Ectodermal cell (in vitro differentiated cells): ENCODE measurements at regions not wholly inside any gene's neighbourhood (a gene's known extent, or its start where the extent isn't known, plus 50 kb on each side); places are given as distances from the start of the nearest gene placed in this dataset.

Experiments used
- H3K27ac ChIP-seq: 2 replicates; pipeline ENCODE4 v1.7.0; 2013; ENCODE audit warnings: mild to moderate bottlenecking, low read depth, low read length; ENCODE audit not compliant: insufficient read depth, poor library complexity, severe bottlenecking
- H3K27me3 ChIP-seq: 2 replicates; pipeline ENCODE4 v1.7.0; 2013; ENCODE audit warnings: mild to moderate bottlenecking, low read length; ENCODE audit not compliant: insufficient read depth, control insufficient read depth, poor library complexity, severe bottlenecking
- H3K36me3 ChIP-seq: one replicate; pipeline ENCODE4 v1.7.0; 2013; ENCODE audit warnings: low read length; ENCODE audit not compliant: control insufficient read depth, insufficient read depth
- H3K4me1 ChIP-seq: one replicate; pipeline ENCODE4 v1.7.0; 2013; ENCODE audit warnings: low read length; ENCODE audit not compliant: control insufficient read depth, insufficient read depth
- H3K4me3 ChIP-seq: 2 replicates; pipeline ENCODE4 v1.7.0; 2013; ENCODE audit warnings: low read depth, low read length, control low read depth; ENCODE audit not compliant: insufficient read depth
- H3K9me3 ChIP-seq: 2 replicates; pipeline ENCODE4 v1.7.0; 2013; ENCODE audit warnings: mild to moderate bottlenecking, low read length, moderate library complexity; ENCODE audit not compliant: control insufficient read depth
- WGBS, 2 experiments: methylation state at CpG; one replicate each; pipeline ENCODE4 v1.1.7; 2013; ENCODE audit warnings: missing lambda C conversion rate in 2 of 2; 5-methylcytosine and 5-hydroxymethylcytosine counted together

DNA sequence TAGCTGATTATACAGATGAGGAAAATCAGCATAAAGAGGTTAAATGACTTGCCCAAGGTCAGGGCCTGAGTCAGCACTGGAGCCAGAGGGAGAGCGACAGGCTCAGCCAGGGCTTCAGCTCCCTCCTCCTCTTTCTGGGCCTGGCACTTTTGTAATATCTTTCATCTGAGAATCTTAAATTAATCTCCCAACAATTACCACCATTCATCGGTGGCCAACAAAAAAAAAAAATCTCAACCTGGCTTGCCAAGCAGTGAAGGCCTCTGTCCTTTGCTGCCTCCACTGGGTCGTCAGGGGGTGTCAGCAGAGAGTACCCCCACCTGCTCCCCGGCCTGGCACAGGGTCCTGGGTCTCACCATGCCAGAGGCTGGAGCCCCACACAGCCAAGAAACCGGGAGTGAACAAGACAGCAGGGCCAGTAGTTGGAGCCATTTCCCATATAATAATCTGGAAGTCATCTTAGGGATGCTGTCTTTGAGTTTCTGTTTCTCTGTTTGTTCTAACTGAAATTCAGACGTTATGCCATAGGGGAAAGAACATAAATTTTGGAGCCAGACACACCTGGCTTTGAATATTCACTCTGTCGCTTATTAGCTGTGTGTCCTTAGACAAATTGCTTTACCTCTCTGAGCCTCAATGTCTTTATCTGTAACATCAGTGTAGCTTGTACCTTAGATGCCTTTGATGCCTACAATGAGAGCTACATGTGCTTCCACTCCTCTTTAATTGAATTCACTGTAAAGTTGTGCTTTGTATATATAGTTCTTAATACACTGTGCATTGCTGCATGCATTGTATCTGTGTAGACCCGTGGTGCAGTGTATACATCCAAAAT is 299.9 kb upstream of the MSX2 start:
- 81 to 84% methylated on average over 8 of the region's 8 CpGs for WGBS, 2 experiments

DNA sequence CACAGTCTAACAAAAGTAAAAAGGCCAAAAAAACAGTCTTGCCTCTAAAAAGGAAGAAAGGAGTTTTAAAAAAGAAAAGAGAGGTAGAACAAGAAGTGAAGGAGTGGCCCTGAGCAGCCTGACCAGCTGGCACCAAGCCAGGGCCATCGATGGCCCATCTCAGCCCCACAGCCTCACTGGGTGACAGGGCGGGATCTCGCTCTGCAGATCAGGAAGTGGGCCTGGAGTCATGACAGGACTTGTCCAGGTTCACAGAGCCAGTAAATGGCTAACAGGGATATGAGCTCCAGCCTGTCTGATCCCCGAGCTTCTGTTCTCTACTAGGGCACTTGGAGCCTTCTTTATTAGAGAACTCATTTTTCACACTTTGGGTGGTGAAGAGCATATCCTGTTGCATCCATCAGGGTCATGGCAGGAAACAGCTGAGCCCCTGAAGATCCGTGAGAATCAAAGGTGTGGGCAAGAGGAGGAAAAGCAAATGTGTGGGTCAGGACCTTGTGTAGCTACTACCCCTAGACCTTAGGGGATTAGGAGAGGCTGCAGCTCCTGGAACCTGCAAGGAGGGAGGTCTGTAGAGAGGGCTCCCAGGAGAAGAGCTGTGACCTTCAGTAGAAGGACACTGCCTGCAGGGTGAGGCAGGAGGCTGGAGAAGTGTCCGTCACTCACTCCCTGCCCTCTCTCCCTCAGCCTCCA is 299.0 kb upstream of the MSX2 start:
- H3K9me3 ChIP-seq = no peaks in the 10 kb centered on the region
- no peaks in the 10 kb centered on the region for H3K36me3 ChIP-seq
- H3K4me1 ChIP-seq = peaks cover 11% of the 10 kb centered on the region
- H3K27ac ChIP-seq = no peak overlapping the region
- no peak overlapping the region for H3K4me3 ChIP-seq
- no peaks in the 10 kb centered on the region for H3K27me3 ChIP-seq
- WGBS, 2 experiments = 82 to 84% methylated on average over 6 of the region's 6 CpGs

More for the DNA sequence above, 299.9 kb upstream of the MSX2 start:
- peaks cover 11% of the 10 kb centered on the region for H3K4me1 ChIP-seq
- no peaks in the 10 kb centered on the region for H3K9me3 ChIP-seq
- H3K4me3 ChIP-seq = no peak overlapping the region
- H3K27me3 ChIP-seq = no peaks in the 10 kb centered on the region
- H3K36me3 ChIP-seq = no peaks in the 10 kb centered on the region
- H3K27ac ChIP-seq = no peak overlapping the region

DNA sequence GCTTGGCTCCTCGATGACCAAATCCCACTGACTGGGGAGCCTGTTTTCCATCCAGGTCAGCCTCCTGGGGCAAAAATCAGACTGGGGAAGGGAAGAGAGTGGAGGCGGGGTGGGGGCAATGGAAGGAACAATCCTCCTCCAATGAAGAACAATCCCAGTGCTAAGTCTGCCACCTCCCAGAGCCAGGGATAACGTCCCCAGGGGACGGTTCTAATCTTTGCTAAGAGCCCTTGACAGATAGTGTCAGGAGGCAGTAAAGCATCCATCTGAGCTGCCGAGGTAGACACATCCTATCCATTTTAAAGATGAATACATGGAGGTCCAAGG is 298.5 kb upstream of the MSX2 start:
- H3K27me3 ChIP-seq = no peaks in the 10 kb centered on the region
- 70 to 77% methylated on average over 5 of the region's 5 CpGs for WGBS, 2 experiments
- no peaks in the 10 kb centered on the region for H3K36me3 ChIP-seq
- peaks cover 11% of the 10 kb centered on the region for H3K4me1 ChIP-seq
- no peaks in the 10 kb centered on the region for H3K9me3 ChIP-seq
- no peak overlapping the region for H3K27ac ChIP-seq
- H3K4me3 ChIP-seq = no peak overlapping the region

DNA sequence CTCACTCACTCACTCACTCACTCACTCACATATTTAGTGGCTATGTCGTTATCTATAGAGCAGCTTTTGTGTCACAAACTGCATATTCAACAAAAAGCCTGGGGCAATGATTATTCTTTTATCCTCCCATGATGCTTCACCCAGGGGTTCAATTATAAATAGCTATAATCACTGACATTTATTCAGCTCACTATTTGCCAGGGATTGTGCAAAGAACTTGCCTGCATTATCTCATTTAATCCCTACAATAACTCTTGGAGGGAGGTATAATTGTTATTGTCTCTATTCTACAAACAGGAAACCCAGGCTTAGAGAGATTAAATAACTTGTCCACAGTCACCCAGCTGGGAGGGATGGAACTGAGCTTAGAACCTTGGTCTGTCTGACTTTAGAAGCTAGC is 298.0 kb upstream of the MSX2 start:
- Histone ChIP-seq H3K4me3 (no peak overlapping the region), H3K27ac (no peak overlapping the region), H3K4me1 (peaks cover 11% of the 10 kb centered on the region), H3K27me3 (no peaks in the 10 kb centered on the region), H3K9me3 (no peaks in the 10 kb centered on the region), H3K36me3 (no peaks in the 10 kb centered on the region)
- WGBS, 2 experiments = 94 to 97% methylated on average over 1 of the region's 1 CpG

DNA sequence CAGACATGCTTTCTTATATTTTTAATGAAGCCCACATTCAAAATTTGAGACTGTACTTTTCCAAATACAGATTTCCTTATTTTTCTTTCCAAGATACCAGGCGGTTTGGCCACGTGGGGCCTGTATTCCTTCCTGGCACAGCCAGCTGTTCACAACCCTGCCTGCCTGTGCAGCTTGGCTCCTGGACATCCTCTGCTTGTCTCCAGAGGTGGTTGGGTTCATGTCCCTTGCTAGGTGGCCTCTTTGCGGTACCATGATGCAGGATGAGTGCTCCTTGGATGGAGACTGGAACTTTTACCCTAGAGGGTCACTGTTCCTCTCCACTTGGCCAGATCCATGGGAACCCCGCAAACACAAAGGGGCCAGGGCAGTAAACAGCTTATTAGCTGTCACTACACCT is 297.5 kb upstream of the MSX2 start:
- Histone ChIP-seq H3K4me3 (no peak overlapping the region), H3K27ac (no peak overlapping the region), H3K36me3 (no peaks in the 10 kb centered on the region), H3K4me1 (peaks cover 11% of the 10 kb centered on the region), H3K9me3 (no peaks in the 10 kb centered on the region), H3K27me3 (no peaks in the 10 kb centered on the region)
- 96 to 97% methylated on average over 4 of the region's 4 CpGs for WGBS, 2 experiments

DNA sequence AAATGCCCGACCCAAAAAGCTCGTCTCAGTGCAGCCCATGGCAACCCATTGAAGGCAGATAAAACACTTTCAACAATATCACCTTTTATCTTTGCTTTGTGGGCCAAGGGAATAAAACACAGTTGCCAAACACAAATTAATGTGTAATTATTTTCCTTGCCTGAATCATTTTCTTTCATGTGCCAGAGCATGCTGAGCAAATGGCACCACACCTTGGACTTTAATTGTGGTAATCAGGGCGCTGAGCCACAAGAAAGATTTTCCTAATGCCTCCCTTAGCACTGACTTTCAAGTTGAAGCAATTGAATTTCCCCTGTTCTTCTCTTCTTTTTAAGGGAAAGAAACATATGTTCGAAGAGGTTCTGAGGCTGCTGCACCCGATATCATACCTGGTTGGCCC is 297.1 kb upstream of the MSX2 start:
- Histone ChIP-seq H3K36me3 (no peaks in the 10 kb centered on the region), H3K4me1 (peaks cover 11% of the 10 kb centered on the region), H3K27ac (no peak overlapping the region), H3K9me3 (no peaks in the 10 kb centered on the region), H3K4me3 (no peak overlapping the region), H3K27me3 (no peaks in the 10 kb centered on the region)
- 93 to 94% methylated on average over 5 of the region's 5 CpGs for WGBS, 2 experiments

DNA sequence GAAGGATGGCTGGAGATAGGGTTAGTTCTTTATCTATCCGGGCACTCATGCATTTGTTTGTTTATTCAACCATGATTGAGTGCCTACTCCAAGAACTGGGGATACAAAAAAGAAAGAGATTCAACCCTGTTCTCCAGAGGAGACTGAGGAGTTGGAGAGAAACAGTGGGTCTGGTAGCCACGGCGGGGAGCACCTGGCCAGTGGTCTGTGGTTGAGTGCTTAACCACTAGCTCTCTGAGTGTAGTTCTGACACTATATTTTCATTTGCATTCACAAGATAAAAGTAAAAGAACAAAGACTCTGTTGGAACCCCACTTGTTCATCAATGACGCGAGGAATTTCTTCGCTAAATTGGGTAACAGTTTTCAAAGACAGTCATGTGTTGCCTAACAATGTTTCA is 295.5 kb upstream of the MSX2 start:
- Histone ChIP-seq H3K4me1 (peaks cover 11% of the 10 kb centered on the region), H3K9me3 (no peaks in the 10 kb centered on the region), H3K27me3 (no peaks in the 10 kb centered on the region), H3K4me3 (no peak overlapping the region), H3K36me3 (no peaks in the 10 kb centered on the region), H3K27ac (no peak overlapping the region)
- WGBS, 2 experiments = 96 to 97% methylated on average over 6 of the region's 6 CpGs

DNA sequence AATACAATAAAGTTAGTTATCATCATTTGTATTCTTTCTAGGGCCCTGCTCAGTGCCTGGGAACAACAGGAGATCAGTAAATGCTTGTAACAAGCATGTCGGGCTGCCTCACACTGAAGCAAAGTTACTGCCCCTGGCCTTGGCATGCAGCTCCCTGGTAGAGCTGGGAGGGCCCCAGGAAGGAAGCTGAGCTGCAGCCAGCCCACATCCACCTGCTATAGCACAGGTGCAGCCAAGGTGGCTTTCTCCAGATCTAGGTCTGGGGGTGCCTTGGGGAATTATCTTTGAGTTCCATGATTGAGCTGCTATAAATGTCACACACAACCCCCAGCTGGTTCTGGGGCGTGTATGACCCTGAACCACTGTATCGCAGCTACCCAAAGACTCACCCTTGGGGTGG is 293.4 kb upstream of the MSX2 start:
- H3K4me1 ChIP-seq = peaks cover under 1% of the 10 kb centered on the region
- H3K4me3 ChIP-seq = no peak overlapping the region
- H3K27me3 ChIP-seq = no peaks in the 10 kb centered on the region
- 94 to 95% methylated on average over 3 of the region's 3 CpGs for WGBS, 2 experiments
- H3K27ac ChIP-seq = no peak overlapping the region
- no peaks in the 10 kb centered on the region for H3K36me3 ChIP-seq
- no peaks in the 10 kb centered on the region for H3K9me3 ChIP-seq

DNA sequence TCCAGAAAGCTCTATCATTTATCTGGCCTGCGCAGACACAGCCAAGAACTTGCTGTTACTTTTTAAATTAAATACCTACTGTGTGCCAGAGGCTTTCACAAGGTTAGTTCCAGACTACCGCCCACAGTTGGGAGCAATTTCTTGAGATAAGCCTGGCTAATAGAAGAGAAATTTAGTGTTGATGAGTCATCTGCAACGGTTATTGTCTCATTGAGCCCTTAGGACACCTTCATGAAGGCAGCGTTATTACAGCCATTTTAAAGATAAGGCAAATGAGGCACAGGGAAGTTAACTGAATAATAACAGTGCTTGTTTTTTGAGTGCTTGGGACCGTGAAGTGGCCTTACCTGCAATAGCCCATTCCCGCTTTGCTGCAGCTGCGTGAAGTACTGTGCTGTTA is 292.9 kb upstream of the MSX2 start:
- Histone ChIP-seq H3K4me3 (no peak overlapping the region), H3K27me3 (no peaks in the 10 kb centered on the region), H3K4me1 (no peaks in the 10 kb centered on the region), H3K36me3 (no peaks in the 10 kb centered on the region), H3K9me3 (no peaks in the 10 kb centered on the region), H3K27ac (no peak overlapping the region)
- WGBS, 2 experiments = 93 to 95% methylated on average over 7 of the region's 7 CpGs

DNA sequence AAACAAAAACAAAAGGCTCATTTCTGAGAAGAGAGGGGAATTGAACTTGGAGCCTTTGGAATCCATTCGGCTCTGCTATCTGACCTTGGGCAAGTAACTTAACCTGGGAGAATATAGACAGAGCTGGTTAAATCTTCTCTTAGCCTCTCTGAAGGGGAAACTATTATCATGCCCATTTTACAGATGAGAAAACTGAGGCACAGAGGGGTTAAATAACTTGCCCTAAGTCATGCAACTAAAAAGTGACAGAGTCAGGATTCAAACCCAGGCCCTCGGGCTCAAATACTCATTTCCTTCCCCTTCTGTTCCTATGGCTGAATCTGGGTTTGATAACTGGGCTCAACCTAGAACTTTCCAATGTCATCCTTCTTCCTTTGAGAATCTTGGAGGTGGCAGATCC is 291.3 kb upstream of the MSX2 start:
- 91 to 98% methylated on average over 2 of the region's 2 CpGs for WGBS, 2 experiments
- no peak overlapping the region for H3K27ac ChIP-seq
- H3K27me3 ChIP-seq = no peaks in the 10 kb centered on the region
- no peak overlapping the region for H3K4me3 ChIP-seq
- H3K4me1 ChIP-seq = no peaks in the 10 kb centered on the region
- no peaks in the 10 kb centered on the region for H3K36me3 ChIP-seq
- H3K9me3 ChIP-seq = no peaks in the 10 kb centered on the region
